Colonic mucosa (tissue), 4 donors: ENCODE measurements at regions not wholly inside any gene's neighbourhood (a gene's known extent, or its start where the extent isn't known, plus 50 kb on each side); places are given as distances from the start of the nearest gene placed in this dataset.

Source experiments
- DNase-seq: peaks from one replicate; pipeline ENCODE4 v3.0.0-alpha.2; 2020
- H3K27ac ChIP-seq: fragments of 200-600 bp; one replicate; pipeline ENCODE4 v1.8.0; 2021
- H3K27me3 ChIP-seq: fragments of 200-600 bp; one replicate; pipeline ENCODE4 v1.8.0; 2021
- H3K36me3 ChIP-seq: fragments of 200-600 bp; one replicate; pipeline ENCODE4 v1.8.0; 2021
- H3K4me1 ChIP-seq: fragments of 200-600 bp; one replicate; pipeline ENCODE4 v1.8.0; 2021; ENCODE audit warnings: mild to moderate bottlenecking
- H3K4me3 ChIP-seq: fragments of 200-600 bp; one replicate; pipeline ENCODE4 v1.8.0; 2021
- H3K9ac ChIP-seq, 2 donors: one replicate each; pipeline ENCODE4 v1.7.0; 2013; ENCODE audit warnings: control low read depth in 2 of 2, low read depth in 2 of 2, low read length in 2 of 2
- H3K9me3 ChIP-seq: fragments of 200-600 bp; one replicate; pipeline ENCODE4 v1.8.0; 2021
- intact Hi-C: fragments of 100-400 bp; cut with DNase I; formaldehyde crosslinking; loops from one replicate; pipeline ENCODE4 v1.14.1; 2022
- TF ChIP-seq, protein P1 (sequence below): fragments of 200-600 bp; IDR thresholded peaks from one replicate; pipeline ENCODE4 v1.8.0; 2022; ENCODE audit warnings: antibody characterized with exemption, mild to moderate bottlenecking
- donor health status: healthy.
- donor health status: DM: no; HTN: no; CAD: no.
- donor health status: DM: no; HTN: no; CAD: no.

DNA sequence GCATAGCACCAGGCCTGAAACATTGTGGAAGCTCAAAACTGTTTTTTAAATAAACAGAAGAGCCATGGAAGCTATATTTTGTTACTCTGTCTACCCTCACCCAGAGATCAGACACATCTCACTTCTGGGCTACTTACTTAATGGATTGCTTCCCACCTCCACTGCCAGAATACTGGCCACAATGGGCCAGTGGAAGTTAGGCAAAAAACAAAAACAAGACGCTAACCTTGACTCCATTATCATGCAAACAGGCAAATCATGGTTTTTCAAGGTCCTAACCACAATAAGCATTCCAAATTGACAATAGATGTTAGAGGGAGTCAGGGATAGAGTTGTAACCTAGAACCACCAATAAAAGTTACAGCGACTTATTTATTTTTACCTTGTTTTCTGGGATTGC is 52.7 kb upstream of the PTCSC3 start:
- no peak for DNase-seq

DNA sequence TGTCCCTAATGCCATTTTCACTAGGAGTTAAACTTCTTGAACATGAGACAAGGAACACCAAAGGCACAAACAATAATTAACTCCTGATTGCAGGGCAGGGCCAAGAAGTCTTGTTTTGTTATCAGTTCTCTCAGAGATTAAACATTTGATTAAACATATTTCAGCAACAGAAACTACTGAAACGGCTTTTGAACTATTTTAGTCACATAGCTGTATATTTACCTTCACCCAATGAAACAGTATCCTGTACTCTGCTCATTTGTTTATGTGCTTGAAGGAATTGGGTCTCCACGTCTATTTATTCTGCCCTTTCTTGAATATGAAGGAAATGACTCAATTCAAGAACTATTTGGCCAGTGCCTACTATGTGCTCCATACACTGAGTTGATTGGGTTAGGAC is 51.3 kb upstream of the PTCSC3 start:
- H3K9ac ChIP-seq: no peak overlapping the region
- intact Hi-C loops: no loop called here
- peak; percentile 50 for DNase-seq

More for the DNA sequence above, 52.7 kb upstream of the PTCSC3 start:
- Histone ChIP-seq H3K9me3 (no peaks in the 10 kb centered on the region), H3K9ac (no peak overlapping the region), H3K27me3 (no peaks in the 10 kb centered on the region), H3K36me3 (no peaks in the 10 kb centered on the region), H3K4me1 (peaks cover 3% of the 10 kb centered on the region), H3K4me3 (no peak overlapping the region), H3K27ac (no peak overlapping the region)
- TF ChIP-seq, protein P1, sequence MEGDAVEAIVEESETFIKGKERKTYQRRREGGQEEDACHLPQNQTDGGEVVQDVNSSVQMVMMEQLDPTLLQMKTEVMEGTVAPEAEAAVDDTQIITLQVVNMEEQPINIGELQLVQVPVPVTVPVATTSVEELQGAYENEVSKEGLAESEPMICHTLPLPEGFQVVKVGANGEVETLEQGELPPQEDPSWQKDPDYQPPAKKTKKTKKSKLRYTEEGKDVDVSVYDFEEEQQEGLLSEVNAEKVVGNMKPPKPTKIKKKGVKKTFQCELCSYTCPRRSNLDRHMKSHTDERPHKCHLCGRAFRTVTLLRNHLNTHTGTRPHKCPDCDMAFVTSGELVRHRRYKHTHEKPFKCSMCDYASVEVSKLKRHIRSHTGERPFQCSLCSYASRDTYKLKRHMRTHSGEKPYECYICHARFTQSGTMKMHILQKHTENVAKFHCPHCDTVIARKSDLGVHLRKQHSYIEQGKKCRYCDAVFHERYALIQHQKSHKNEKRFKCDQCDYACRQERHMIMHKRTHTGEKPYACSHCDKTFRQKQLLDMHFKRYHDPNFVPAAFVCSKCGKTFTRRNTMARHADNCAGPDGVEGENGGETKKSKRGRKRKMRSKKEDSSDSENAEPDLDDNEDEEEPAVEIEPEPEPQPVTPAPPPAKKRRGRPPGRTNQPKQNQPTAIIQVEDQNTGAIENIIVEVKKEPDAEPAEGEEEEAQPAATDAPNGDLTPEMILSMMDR: no peak
- intact Hi-C loops: no loop called here

DNA sequence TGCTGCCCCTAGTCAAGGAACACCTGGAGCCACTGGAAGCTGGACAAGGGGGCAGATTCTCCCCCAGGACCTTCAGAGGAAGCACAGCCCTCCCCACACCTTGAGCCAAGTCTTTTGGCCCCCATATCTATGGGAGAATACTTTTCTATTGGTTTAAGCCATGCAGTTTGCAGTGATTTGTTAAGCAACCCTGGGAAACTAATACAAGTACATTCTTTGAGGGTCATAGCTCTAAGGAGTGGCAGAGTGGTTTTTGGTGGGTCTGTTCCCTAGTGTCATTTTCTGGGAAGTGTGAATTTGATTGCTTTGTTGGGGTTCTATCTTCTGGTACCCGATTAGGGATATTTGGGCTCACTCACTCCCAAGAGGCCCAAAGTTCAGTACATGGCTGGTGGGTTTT is 50.8 kb upstream of the PTCSC3 start:
- H3K4me3 ChIP-seq: no peak overlapping the region
- H3K36me3 ChIP-seq: no peaks in the 10 kb centered on the region
- no peak for DNase-seq
- peaks cover 3% of the 10 kb centered on the region for H3K4me1 ChIP-seq
- intact Hi-C loops: no loop called here
- no peaks in the 10 kb centered on the region for H3K9me3 ChIP-seq
- H3K9ac ChIP-seq: no peak overlapping the region
- no peak overlapping the region for H3K27ac ChIP-seq
- TF ChIP-seq, protein P1: no peak
- no peaks in the 10 kb centered on the region for H3K27me3 ChIP-seq

More for the DNA sequence above, 51.3 kb upstream of the PTCSC3 start:
- Histone ChIP-seq H3K27me3 (no peaks in the 10 kb centered on the region), H3K4me1 (peaks cover 3% of the 10 kb centered on the region), H3K4me3 (no peak overlapping the region), H3K9me3 (no peaks in the 10 kb centered on the region), H3K36me3 (no peaks in the 10 kb centered on the region), H3K27ac (peak overlapping the region; percentile 60)
- TF ChIP-seq, protein P1: no peak
